MM.1S (cell line): ENCODE measurements at regions not wholly inside any gene's neighbourhood (a gene's known extent, or its start where the extent isn't known, plus 50 kb on each side); places are given as distances from the start of the nearest gene placed in this dataset.

Experiments
- DNase-seq: peaks from one replicate; pipeline ENCODE4 v3.0.0-alpha.2; 2015
- H2AFZ ChIP-seq: fragments of 300-600 bp; sonication (generic); 2 replicates; pipeline ENCODE4 v1.6.0; 2016; ENCODE audit warnings: antibody characterized with exemption, low read length
- H3F3A ChIP-seq: fragments of 300-600 bp; sonication (generic); 2 replicates; pipeline ENCODE4 v1.6.1; 2016; ENCODE audit warnings: mild to moderate bottlenecking, antibody characterized with exemption, low read length, moderate library complexity, mixed read lengths; ENCODE audit not compliant: insufficient read depth
- H3K27ac ChIP-seq: fragments of 300-600 bp; sonication (generic); 2 replicates; pipeline ENCODE4 v1.5.1; 2016; ENCODE audit warnings: mild to moderate bottlenecking, low read length
- H3K27me3 ChIP-seq: fragments of 300-600 bp; sonication (generic); replicated peaks from 2 replicates; pipeline ENCODE4 v1.6.0; 2016; ENCODE audit warnings: low read length; ENCODE audit not compliant: insufficient read depth
- H3K36me3 ChIP-seq: fragments of 300-600 bp; sonication (generic); replicated peaks from 2 replicates; pipeline ENCODE4 v1.6.1; 2016; ENCODE audit warnings: mild to moderate bottlenecking, low read length, mixed read lengths; ENCODE audit not compliant: insufficient read depth
- H3K4me1 ChIP-seq: fragments of 300-600 bp; sonication (generic); 2 replicates; pipeline ENCODE4 v1.6.1; 2016; ENCODE audit warnings: low read length, mixed read lengths
- H3K4me2 ChIP-seq: fragments of 300-600 bp; sonication (generic); 2 replicates; pipeline ENCODE4 v1.6.0; 2016; ENCODE audit warnings: low read depth, low read length
- H3K4me3 ChIP-seq: fragments of 300-600 bp; sonication (generic); 2 replicates; pipeline ENCODE4 v1.5.1; 2016; ENCODE audit warnings: low read length, mixed read lengths
- H3K79me2 ChIP-seq: fragments of 300-600 bp; sonication (generic); 2 replicates; pipeline ENCODE4 v1.6.1; 2016; ENCODE audit warnings: mixed run types, low read length, mixed read lengths
- H3K9ac ChIP-seq: fragments of 300-600 bp; sonication (generic); 2 replicates; pipeline ENCODE4 v1.6.1; 2016; ENCODE audit warnings: low read length, mixed read lengths
- H3K9me2 ChIP-seq: fragments of 300-600 bp; sonication (generic); replicated peaks from 2 replicates; pipeline ENCODE4 v1.6.1; 2016; ENCODE audit warnings: mild to moderate bottlenecking, low read length, mixed read lengths; ENCODE audit not compliant: insufficient read depth
- H3K9me3 ChIP-seq: fragments of 300-600 bp; sonication (generic); replicated peaks from 2 replicates; pipeline ENCODE4 v1.6.1; 2016; ENCODE audit warnings: mild to moderate bottlenecking, low read length, mixed read lengths; ENCODE audit not compliant: insufficient read depth
- H4K20me1 ChIP-seq: fragments of 300-600 bp; sonication (generic); 2 replicates; pipeline ENCODE4 v1.6.1; 2016; ENCODE audit warnings: mild to moderate bottlenecking, low read length, moderate library complexity, mixed read lengths; ENCODE audit not compliant: insufficient read depth
- EZH2 ChIP-seq: fragments of 300-600 bp; sonication (generic); optimal IDR thresholded peaks from 2 replicates; pipeline ENCODE3; 2017; ENCODE audit warnings: low read depth, mild to moderate bottlenecking, antibody characterized with exemption, low read length, mixed read lengths
- EZH2phosphoT487 ChIP-seq: fragments of 300-600 bp; sonication (generic); IDR thresholded peaks from 2 replicates; pipeline ENCODE4 v1.6.1; 2018; ENCODE audit warnings: antibody characterized with exemption, low read length
- TF ChIP-seq, protein P1 (sequence below): fragments of 300-600 bp; sonication (generic); IDR thresholded peaks from 2 replicates; pipeline ENCODE4 v1.5.1; 2016; ENCODE audit warnings: antibody characterized with exemption, low read length, mixed read lengths

- TF ChIP-seq EZH2 (no peak), EZH2phosphoT487 (no peak)
- TF ChIP-seq, protein P1, sequence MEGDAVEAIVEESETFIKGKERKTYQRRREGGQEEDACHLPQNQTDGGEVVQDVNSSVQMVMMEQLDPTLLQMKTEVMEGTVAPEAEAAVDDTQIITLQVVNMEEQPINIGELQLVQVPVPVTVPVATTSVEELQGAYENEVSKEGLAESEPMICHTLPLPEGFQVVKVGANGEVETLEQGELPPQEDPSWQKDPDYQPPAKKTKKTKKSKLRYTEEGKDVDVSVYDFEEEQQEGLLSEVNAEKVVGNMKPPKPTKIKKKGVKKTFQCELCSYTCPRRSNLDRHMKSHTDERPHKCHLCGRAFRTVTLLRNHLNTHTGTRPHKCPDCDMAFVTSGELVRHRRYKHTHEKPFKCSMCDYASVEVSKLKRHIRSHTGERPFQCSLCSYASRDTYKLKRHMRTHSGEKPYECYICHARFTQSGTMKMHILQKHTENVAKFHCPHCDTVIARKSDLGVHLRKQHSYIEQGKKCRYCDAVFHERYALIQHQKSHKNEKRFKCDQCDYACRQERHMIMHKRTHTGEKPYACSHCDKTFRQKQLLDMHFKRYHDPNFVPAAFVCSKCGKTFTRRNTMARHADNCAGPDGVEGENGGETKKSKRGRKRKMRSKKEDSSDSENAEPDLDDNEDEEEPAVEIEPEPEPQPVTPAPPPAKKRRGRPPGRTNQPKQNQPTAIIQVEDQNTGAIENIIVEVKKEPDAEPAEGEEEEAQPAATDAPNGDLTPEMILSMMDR = no peak
- no peaks in the 10 kb centered on the region for H3K9me2 ChIP-seq
- H3K9ac ChIP-seq = no peak overlapping the region
- peaks cover 14% of the 10 kb centered on the region; the same call in 1 of the 2 replicates for H3K4me1 ChIP-seq
- no peaks in the 10 kb centered on the region for H3K36me3 ChIP-seq
- DNase-seq = no peak
- H3K4me2 ChIP-seq = no peak overlapping the region
- no peaks in the 10 kb centered on the region for H3K9me3 ChIP-seq
- 0 out of 2 replicates have a peak, but pooled peaks cover 4% of the 10 kb centered on the region for H3F3A ChIP-seq
- no peak overlapping the region for H2AFZ ChIP-seq
- H3K27ac ChIP-seq = no peak overlapping the region
- no peak overlapping the region for H3K4me3 ChIP-seq
- H3K27me3 ChIP-seq = no peaks in the 10 kb centered on the region
- no peaks in the 10 kb centered on the region for H4K20me1 ChIP-seq
- no peaks in the 10 kb centered on the region for H3K79me2 ChIP-seq
Observed at GRCh38 chr2:147660680-147661079, 184.1 kb upstream of the ACVR2A start.

- no peak overlapping the region for H3K27ac ChIP-seq
- no peak overlapping the region for H2AFZ ChIP-seq
- no peak overlapping the region for H3K9ac ChIP-seq
- no peaks in the 10 kb centered on the region for H3K36me3 ChIP-seq
- 0 out of 2 replicates have a peak, but pooled peaks cover 4% of the 10 kb centered on the region for H3F3A ChIP-seq
- H3K4me1 ChIP-seq = peaks cover 10% of the 10 kb centered on the region; the same call in 1 of the 2 replicates
- H3K4me2 ChIP-seq = no peak overlapping the region
- H3K79me2 ChIP-seq = no peaks in the 10 kb centered on the region
- no peaks in the 10 kb centered on the region for H3K9me2 ChIP-seq
- TF ChIP-seq, protein P1 = no peak
- TF ChIP-seq EZH2phosphoT487 (no peak), EZH2 (no peak)
- no peak overlapping the region for H3K4me3 ChIP-seq
- H3K27me3 ChIP-seq = no peaks in the 10 kb centered on the region
- H3K9me3 ChIP-seq = no peaks in the 10 kb centered on the region
- DNase-seq = no peak
- H4K20me1 ChIP-seq = no peaks in the 10 kb centered on the region
Observed at GRCh38 chr2:147659051-147659450, 185.8 kb upstream of the ACVR2A start.

- TF ChIP-seq, protein P1 = no peak
- TF ChIP-seq EZH2 = no peak
- no peak for TF ChIP-seq EZH2phosphoT487
- no peak overlapping the region for H3K4me3 ChIP-seq
- no peaks in the 10 kb centered on the region for H3K36me3 ChIP-seq
- DNase-seq = no peak
- no peaks in the 10 kb centered on the region for H3K4me1 ChIP-seq
- no peaks in the 10 kb centered on the region for H4K20me1 ChIP-seq
- H3F3A ChIP-seq = no peaks in the 10 kb centered on the region
- H3K27me3 ChIP-seq = no peaks in the 10 kb centered on the region
- no peaks in the 10 kb centered on the region for H3K9me2 ChIP-seq
- no peaks in the 10 kb centered on the region for H3K79me2 ChIP-seq
- no peaks in the 10 kb centered on the region for H3K9me3 ChIP-seq
- H3K27ac ChIP-seq = no peak overlapping the region
- no peak overlapping the region for H3K4me2 ChIP-seq
- H3K9ac ChIP-seq = no peak overlapping the region
- no peak overlapping the region for H2AFZ ChIP-seq
Observed at GRCh38 chr2:147657086-147658000, 187.5 kb upstream of the ACVR2A start.
